ENCODE measurements at regions not wholly inside any gene's neighbourhood (a gene's known extent, or its start where the extent isn't known, plus 50 kb on each side); places are given as distances from the start of the nearest gene placed in this dataset.

DNA sequence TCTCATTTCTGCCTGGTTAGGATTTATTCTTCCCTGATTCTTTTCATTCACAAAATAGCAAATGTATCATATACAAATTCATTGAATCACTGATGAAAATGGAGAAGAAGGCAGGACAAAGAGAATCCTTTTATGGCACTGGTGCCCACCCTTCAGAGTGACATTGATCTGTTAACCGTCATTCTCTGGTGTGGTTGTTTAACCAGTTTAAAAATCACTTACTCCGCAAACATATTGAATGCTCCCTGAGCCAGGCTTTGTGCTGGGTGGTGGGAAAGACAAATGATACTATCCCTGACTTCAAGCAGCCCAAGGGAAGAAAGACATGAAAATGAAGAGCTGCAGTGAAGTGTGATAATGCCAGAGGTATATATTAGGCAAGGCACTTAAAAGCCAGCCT is 187.5 kb upstream of the SLC38A2 start:
- Histone ChIP-seq H3K36me3 (no peaks in the 10 kb centered on the region), H3K4me1 (peaks cover 0 to 15% (median 10%) of the 10 kb centered on the region in 10 experiments; a peak in 14 of 20 replicates), H3K4me3 (no peak overlapping the region), H4K20me1 (no peaks in the 10 kb centered on the region), H3K4me2 (no peak overlapping the region), H3K27ac (no peak overlapping the region), H3K27me3 (no peaks in the 10 kb centered on the region), H3K9me3 (replicated peaks in 1 of 11) (peaks cover 5 to 15% (median 8%) of the 10 kb centered on the region in 11 experiments; a peak in 19 of 22 replicates), H3K9ac (no peak overlapping the region)
- TF ChIP-seq Cebpa-rat (IDR thresholded peaks at IDR 0.05): no peak

DNA sequence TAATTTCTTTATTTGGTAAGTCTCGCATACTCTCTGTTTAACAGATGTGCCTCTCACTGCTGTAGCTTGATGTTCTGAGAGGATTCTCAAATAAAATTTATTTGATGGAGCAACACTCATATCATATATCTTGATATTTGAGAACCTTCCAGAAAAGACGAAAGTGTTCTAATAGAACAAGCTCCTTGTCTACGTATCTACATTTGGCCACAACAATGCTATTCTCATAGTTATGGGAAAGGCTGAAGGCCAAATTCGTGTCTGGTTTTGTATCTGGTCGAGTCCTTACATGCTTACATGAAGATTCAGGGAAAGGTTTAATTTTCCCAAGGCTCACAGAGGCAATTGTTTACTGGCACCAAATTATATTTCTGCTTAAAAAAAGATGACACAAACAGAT is 186.7 kb upstream of the SLC38A2 start:
- Histone ChIP-seq H3K36me3 (no peaks in the 10 kb centered on the region), H3K27me3 (no peaks in the 10 kb centered on the region), H4K20me1 (no peaks in the 10 kb centered on the region), H3K4me3 (no peak overlapping the region), H3K27ac (no peak overlapping the region), H3K4me2 (no peak overlapping the region), H3K4me1 (peaks cover 0 to 15% (median 10%) of the 10 kb centered on the region in 10 experiments; a peak in 14 of 20 replicates), H3K9ac (no peak overlapping the region), H3K9me3 (replicated peaks in 1 of 11) (peaks cover under 1 to 7% (median 2%) of the 10 kb centered on the region in 11 experiments; a peak in 15 of 22 replicates)
- no peak for TF ChIP-seq Cebpa-rat (IDR thresholded peaks at IDR 0.05)

DNA sequence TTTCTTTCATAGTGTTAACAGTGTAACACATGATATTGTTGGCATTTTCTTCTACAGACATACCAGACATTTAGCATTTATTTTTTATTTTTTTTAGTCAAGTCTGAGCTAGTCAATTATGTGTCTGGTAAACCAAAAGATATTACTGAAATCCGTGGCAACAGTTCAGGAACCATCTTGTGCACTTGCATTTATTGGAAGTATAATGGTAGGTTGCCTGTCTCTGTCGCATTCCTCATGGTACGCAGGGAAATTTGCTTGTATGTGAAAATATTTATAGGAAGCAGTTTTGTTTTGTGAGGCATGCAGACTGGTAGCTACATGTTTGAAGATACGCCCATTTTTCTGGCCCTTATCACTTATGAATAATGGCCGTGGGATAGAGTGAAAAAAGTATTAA is 186.1 kb upstream of the SLC38A2 start:
- Histone ChIP-seq H3K27me3 (no peaks in the 10 kb centered on the region), H4K20me1 (no peaks in the 10 kb centered on the region), H3K4me1 (peaks cover 0 to 15% (median 10%) of the 10 kb centered on the region in 10 experiments; a peak in 14 of 20 replicates), H3K9ac (no peak overlapping the region), H3K4me2 (no peak overlapping the region), H3K36me3 (no peaks in the 10 kb centered on the region), H3K9me3 (replicated peaks in 1 of 11) (peaks cover 0 to 1% (median 0%) of the 10 kb centered on the region in 11 experiments; a peak in 1 of 22 replicates), H3K4me3 (no peak overlapping the region), H3K27ac (no peak overlapping the region)
- TF ChIP-seq Cebpa-rat (IDR thresholded peaks at IDR 0.05): no peak

- H3K9me3 ChIP-seq (replicated peaks in 1 of 11): no peaks in the 10 kb centered on the region
- H3K27ac ChIP-seq: no peak overlapping the region
- no peak overlapping the region for H3K4me2 ChIP-seq
- no peaks in the 10 kb centered on the region for H3K27me3 ChIP-seq
- TF ChIP-seq Cebpa-rat (IDR thresholded peaks at IDR 0.05): 0 out of 22 replicates have a peak, but pooled peaks of 1 of the 11 experiments have one; percentile 16
- no peak overlapping the region for H3K9ac ChIP-seq
- no peak overlapping the region for H3K4me3 ChIP-seq
- H4K20me1 ChIP-seq: no peaks in the 10 kb centered on the region
- H3K36me3 ChIP-seq: no peaks in the 10 kb centered on the region
- H3K4me1 ChIP-seq: peaks cover 0 to 17% (median 7%) of the 10 kb centered on the region in 10 experiments; a peak in 14 of 20 replicates
Observed at GRCh38 chr12:46557539-46558373, 185.2 kb upstream of the SLC38A2 start.

DNA sequence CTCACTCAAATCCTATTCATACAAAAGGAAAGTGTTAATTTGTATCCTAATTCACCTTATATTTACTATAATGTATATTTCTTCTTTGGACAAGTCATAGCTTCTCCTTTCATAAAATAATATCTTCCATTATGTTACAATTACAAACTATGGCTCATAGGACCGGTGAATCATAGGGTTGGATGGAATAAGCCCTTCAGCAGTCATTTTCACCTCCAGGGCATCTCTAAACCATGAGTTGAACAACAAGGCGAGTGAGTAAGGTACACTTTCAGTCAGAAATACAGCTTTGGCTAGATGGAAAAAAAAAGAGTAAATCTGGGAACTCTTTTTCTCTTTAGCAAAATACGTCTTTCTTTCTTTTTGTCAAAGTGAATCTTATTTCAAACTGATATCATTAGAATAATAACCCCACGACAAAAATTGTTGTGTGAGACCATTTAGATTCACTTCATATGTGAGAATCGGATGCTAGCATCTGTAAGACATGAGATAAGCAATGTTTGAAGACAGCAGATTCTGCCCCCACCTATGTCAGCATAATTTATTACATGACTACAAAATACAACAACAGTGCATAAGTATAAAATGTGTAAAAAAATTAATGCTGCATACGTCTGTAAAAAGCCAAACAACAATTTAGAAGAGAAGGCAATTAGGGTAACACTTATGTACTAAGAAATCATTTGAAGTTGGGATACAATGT is 184.4 kb upstream of the SLC38A2 start:
- Histone ChIP-seq H3K27me3 (no peaks in the 10 kb centered on the region), H3K27ac (no peak overlapping the region), H4K20me1 (no peaks in the 10 kb centered on the region), H3K4me1 (peaks cover 0 to 9% (median under 1%) of the 10 kb centered on the region in 10 experiments; a peak in 5 of 20 replicates), H3K9ac (no peak overlapping the region), H3K4me3 (no peak overlapping the region), H3K4me2 (no peak overlapping the region), H3K9me3 (replicated peaks in 1 of 11) (no peaks in the 10 kb centered on the region), H3K36me3 (no peaks in the 10 kb centered on the region)
- no peak for TF ChIP-seq Cebpa-rat (IDR thresholded peaks at IDR 0.05)

GRCh38 chr12:46556105-46556559 is 183.6 kb upstream of the SLC38A2 start:
- H3K27me3 ChIP-seq: no peaks in the 10 kb centered on the region
- no peak overlapping the region for H3K4me3 ChIP-seq
- no peak overlapping the region for H3K9ac ChIP-seq
- H3K4me1 ChIP-seq: peaks cover 0 to 9% (median 0%) of the 10 kb centered on the region in 10 experiments; a peak in 1 of 20 replicates
- H3K27ac ChIP-seq: no peak overlapping the region
- H4K20me1 ChIP-seq: no peaks in the 10 kb centered on the region
- H3K36me3 ChIP-seq: no peaks in the 10 kb centered on the region
- no peaks in the 10 kb centered on the region for H3K9me3 ChIP-seq (replicated peaks in 1 of 11)
- no peak overlapping the region for H3K4me2 ChIP-seq
- no peak for TF ChIP-seq Cebpa-rat (IDR thresholded peaks at IDR 0.05)

GRCh38 chr12:46555406-46555852 is 182.9 kb upstream of the SLC38A2 start:
- Histone ChIP-seq H3K36me3 (no peaks in the 10 kb centered on the region), H3K27me3 (no peaks in the 10 kb centered on the region), H3K4me3 (no peak overlapping the region), H3K4me2 (no peak overlapping the region), H4K20me1 (no peaks in the 10 kb centered on the region), H3K9ac (no peak overlapping the region), H3K9me3 (replicated peaks in 1 of 11) (no peaks in the 10 kb centered on the region), H3K27ac (no peak overlapping the region), H3K4me1 (peaks cover 0 to 16% (median 0%) of the 10 kb centered on the region in 10 experiments; a peak in 5 of 20 replicates)
- TF ChIP-seq Cebpa-rat (IDR thresholded peaks at IDR 0.05): no peak

GRCh38 chr12:46554460-46554859 is 181.9 kb upstream of the SLC38A2 start:
- Histone ChIP-seq H3K4me3 (no peak overlapping the region), H3K9ac (no peak overlapping the region), H3K4me1 (peaks cover 0 to 26% (median 6%) of the 10 kb centered on the region in 10 experiments; a peak in 10 of 20 replicates), H3K9me3 (replicated peaks in 1 of 11) (no peaks in the 10 kb centered on the region), H3K36me3 (no peaks in the 10 kb centered on the region), H3K27me3 (no peaks in the 10 kb centered on the region), H3K4me2 (no peak overlapping the region), H4K20me1 (no peaks in the 10 kb centered on the region), H3K27ac (no peak overlapping the region)
- TF ChIP-seq Cebpa-rat (IDR thresholded peaks at IDR 0.05): no peak

DNA sequence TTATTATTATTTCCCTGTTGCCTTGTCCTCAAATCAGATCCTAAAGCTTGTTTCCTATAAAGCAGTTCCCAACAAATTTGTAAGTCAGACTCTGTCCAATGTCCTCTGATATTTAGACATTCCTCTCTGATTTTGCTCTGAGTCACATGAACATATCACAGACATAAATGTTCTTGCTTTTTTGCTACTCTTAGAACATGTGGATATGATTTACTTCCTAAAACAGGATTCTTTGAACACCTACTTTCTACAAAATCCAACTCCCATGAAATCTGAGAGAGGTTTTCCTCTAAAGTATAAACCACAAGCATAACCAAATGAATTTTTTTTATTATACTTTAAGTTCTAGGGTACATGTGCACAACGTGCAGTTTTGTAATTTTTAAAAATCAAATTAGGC is 181.3 kb upstream of the SLC38A2 start:
- no peaks in the 10 kb centered on the region for H3K9me3 ChIP-seq (replicated peaks in 1 of 11)
- no peaks in the 10 kb centered on the region for H4K20me1 ChIP-seq
- H3K4me2 ChIP-seq: no peak overlapping the region
- TF ChIP-seq Cebpa-rat (IDR thresholded peaks at IDR 0.05): no peak
- H3K4me3 ChIP-seq: no peak overlapping the region
- no peak overlapping the region for H3K9ac ChIP-seq
- no peaks in the 10 kb centered on the region for H3K27me3 ChIP-seq
- H3K27ac ChIP-seq: no peak overlapping the region
- H3K4me1 ChIP-seq: peaks cover 0 to 31% (median 7%) of the 10 kb centered on the region in 10 experiments; a peak in 10 of 20 replicates
- no peaks in the 10 kb centered on the region for H3K36me3 ChIP-seq
